ENCODE measurements at regions not wholly inside any gene's neighbourhood (a gene's known extent, or its start where the extent isn't known, plus 50 kb on each side); places are given as distances from the start of the nearest gene placed in this dataset.
A peak's percentile ranks its signal among the peaks of the same experiment; 100 is the strongest.

DNA sequence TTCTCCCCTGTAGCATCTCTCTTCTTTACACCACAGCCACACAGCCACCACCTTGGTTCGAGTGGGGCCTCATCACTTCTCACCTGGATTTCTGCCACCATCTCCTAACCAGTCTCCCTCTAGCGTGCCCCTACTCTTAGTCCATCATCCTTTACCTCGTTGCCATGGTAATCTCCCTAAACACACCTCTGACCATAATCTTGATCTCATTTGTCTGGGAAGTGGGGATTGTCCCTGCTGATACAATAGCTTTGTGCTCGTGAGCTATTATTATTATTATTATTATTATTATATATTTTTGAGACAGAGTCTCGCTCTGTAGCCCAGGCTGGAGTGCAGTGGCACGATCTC, 76.5 kb upstream of the HSPA9 start:
- intact Hi-C loops (cut with DNase I): no loop called here
- no peak for DNase-seq

DNA sequence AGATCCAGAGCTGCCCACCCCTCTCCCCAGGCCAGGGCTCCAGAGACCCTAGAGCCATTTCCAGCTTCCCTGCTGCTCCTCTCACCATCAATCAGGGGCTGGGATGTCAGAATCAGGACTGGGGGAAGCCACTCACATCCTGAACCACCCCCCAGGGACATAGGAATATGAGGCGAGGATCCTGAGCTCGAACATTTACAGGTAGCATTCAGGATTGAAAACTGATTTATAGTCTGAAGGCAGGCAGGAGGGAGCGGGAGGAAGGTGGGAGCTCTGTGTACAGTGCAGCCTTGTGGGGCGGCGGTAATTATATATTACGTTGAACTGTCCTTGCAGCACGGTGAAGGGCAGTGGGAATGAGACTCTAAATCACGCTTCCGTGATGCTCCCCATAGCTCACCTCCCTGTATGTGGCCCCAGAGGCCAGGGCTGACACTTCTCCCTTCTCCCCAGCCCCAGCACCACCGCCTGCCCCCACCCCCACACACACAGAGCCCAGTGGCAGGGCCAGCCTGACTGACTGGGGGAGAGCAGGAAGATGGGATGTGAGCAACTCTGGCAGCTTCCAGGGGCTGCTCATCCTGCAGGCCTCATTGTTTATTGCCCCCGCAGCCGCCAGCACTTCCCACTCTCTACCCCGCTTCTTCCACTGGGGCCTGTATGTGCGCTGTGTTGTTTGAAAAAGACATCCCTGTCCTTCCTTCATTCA, 76.0 kb upstream of the HSPA9 start:
- DNase-seq: no peak
- intact Hi-C loops (cut with DNase I): no loop called here

DNA sequence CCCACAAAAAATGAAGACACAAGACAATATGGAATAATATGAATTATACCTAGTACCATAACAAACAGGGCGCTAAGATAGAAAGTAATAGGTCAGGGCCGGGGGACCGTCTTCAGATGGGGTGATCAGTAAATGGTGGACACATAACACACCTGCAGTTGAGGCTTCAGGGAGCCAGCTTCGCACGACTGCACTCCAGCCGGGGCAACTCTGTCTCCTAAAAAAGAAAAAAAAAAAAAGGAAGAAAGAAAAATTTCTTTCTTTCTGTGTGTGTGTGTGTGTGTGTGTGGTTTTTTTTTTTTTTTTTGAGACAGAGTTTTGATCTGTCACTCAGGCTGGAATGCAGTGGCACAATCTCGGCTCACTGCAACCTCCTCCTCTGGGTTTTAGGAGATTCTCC, 75.0 kb upstream of the HSPA9 start:
- intact Hi-C loops (cut with DNase I): no loop called here
- no peak for DNase-seq

DNA sequence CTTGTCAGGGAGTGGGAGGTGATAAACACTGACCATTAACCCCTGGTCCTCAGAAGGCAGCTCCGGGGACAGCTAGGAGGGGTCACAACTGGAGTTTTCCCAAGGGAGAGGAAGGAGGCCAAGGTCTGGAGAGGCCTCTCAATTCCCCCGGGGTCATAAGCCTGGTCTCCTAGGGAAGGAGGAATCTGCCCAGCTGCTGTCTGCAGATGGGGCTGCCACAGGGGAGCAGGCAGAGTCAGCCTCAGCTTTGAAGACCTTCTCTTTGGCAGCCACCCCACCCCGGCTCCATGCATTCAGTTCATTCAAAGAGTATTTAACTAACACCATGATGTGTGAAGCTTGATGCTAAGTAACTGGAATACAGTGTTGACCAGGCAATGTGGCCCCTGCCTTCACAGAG, 74.6 kb upstream of the HSPA9 start:
- no peak for DNase-seq
- intact Hi-C loops (cut with DNase I): loop anchor here (10.0 kb wide), 1 partner anchor 615 kb away; no protein-coding TSS in a partner anchor

DNA sequence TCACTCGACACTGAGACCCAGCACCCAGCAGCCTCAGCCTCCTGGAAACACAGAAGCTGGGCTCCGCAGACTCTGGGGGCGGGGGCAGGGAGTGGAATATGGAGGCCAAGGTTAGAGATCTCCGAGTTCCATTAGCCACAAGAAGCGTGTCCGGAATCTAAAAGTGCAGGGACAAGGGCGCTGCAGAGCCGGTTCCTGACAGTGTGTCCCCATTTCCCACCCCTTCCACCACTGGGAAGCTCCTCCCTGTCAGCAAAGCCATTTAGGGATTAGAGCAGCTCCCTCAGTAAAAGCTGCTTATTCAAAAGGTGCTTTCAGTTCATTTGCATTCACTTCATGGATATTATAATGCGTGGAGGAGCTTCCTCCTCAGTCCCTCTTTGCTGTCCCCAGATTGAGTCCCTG, 74.1 kb upstream of the HSPA9 start:
- peak in 38 of 42 donors; percentile 22 to 83 (median 52) for DNase-seq
- intact Hi-C loops (cut with DNase I): loop anchor here (10.0 kb wide), 1 partner anchor 615 kb away; no protein-coding TSS in a partner anchor

DNA sequence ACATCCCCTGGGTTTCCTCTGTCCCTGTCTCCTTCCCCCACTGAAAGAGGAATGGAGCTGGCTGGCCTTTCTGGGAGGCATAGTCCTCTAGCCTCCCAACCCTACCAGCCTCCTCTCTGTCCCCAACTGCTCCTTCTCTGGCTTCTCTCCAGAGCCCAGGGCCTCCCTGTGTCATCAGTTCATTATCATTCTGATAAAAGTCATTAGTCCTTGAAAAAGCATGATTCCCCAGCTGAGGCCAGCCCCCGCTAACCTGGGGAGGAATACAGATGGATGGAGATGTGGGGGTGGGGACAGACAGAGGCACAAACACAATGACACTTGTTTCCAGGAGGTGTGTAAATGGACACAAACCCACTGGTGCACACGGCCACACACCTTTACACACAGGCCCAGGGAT, 73.6 kb upstream of the HSPA9 start:
- intact Hi-C loops (cut with DNase I): loop anchor here (10.0 kb wide), 1 partner anchor 616 kb away; no protein-coding TSS in a partner anchor
- DNase-seq: no peak

DNA sequence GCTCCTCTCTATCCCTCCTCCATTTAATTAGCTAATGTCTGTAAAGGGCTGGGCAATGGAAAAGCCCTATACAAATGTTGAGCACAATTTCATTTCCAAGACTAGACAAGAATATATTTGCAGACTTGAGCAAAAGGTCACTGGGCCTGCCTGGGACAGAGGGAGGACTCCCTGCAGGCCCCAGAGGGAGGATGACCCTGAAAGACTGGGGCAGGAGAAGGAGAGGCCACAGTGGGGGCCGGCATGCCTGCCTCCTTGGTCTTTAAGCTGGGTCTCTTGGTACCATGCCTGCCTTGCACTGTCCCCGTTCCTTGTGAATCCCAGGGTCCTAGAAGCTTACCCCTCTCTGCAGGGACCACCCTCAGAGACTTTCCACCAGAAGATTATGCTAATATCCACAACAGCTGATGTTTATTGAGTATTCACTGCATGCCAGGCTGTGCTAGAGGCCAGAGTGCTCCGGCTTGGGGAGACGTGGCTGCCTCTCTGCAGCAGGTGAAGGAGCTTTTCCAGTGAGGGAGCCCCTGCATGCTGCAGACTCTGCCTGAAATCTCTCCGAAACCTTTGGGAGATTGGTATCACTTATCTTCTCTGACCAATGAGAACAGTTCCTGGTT, 72.7 kb upstream of the HSPA9 start:
- DNase-seq: no peak
- intact Hi-C loops (cut with DNase I): loop anchor here (10.0 kb wide), 1 partner anchor 617 kb away; no protein-coding TSS in a partner anchor

DNA sequence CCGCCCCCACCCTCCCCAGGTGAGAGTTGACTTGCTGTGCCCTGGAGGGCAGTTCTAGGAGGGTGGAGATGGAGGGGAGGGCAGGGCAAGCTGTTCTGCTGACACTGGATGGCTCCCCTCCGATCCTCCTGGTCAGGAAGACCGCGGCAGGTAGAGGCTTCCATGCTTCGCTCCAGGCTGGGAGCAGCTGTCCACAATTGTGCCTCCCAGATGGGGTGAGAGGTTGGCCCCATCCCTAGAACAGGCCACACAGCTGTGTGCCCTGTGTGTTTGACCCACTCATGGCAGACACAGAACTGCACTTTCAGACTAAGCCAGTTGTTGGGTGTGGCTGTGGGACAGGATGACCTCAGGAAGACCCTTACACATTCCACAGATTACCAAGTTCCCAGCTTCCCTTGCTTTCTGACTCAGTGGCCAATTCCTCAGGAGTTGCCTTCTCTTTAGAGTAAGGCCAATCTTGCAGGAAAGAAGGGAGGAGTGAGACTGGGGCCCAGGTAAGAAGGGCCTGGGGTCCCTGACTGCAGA, 72.1 kb upstream of the HSPA9 start:
- no peak for DNase-seq
- intact Hi-C loops (cut with DNase I): loop anchor here (10.0 kb wide), 1 partner anchor 617 kb away; no protein-coding TSS in a partner anchor

DNA sequence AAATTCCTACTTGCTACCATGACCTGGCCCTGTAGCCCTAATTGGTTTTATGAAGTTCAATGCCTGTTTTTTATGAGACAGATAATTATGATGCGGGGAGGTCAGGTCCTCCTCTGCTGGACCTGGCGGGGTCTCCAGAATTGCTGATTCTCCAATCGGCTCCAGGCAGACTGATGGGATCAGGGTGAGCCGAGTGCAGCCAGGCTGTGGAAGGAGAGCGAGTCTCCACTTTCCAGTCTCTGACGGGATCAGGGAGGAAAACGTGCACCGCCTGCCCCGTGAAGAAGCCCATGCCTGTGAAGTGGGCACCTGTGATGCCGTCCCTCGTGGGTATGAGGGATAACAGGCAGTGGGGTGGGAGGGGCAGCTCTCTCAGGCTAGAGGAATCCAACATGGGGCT, 71.5 kb upstream of the HSPA9 start:
- DNase-seq: no peak

DNA sequence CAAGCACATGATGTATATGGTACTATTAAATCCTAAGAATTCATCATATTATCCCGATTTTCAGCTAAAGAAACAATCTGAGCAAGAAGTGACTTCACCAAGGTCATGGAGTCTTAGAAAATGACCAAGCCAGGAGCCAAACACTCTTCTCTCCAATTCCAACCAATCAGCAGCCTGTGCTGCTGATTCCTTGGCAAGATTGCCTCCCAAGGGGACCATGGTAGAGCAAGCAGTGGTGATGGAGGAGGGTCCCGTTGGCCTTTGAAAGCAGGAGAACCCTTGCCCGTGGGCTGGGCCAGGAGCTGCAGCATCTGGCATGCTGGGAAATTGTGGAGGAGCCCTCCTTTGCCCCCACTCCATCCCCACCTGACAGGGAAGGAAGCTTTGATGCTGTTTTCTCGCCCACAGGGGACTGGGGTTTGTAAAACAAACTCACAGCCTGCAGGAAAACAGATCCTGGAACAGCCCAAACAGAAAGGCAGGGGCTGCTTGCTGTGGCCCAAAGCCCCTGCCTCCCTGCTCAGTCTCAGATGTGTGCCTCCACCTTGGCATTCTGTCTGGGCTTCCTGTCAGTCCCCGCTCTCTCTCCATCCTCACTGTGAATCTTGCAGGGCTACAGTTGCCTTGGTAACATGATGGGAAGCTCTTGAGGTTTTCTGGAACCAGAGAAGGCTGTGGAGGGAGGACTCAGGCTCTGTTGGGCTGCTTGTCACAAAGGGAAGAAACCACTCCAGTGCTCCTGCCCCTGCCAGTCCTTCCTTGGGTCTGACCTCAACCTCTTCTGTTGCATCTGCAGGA, 70.8 kb upstream of the HSPA9 start:
- intact Hi-C loops (cut with DNase I): loop anchor here (10.0 kb wide), 1 partner anchor 619 kb away; no protein-coding TSS in a partner anchor

More for the DNA sequence above, 71.5 kb upstream of the HSPA9 start:
- intact Hi-C loops (cut with DNase I): loop anchor here (10.0 kb wide), 1 partner anchor 618 kb away; no protein-coding TSS in a partner anchor

DNA sequence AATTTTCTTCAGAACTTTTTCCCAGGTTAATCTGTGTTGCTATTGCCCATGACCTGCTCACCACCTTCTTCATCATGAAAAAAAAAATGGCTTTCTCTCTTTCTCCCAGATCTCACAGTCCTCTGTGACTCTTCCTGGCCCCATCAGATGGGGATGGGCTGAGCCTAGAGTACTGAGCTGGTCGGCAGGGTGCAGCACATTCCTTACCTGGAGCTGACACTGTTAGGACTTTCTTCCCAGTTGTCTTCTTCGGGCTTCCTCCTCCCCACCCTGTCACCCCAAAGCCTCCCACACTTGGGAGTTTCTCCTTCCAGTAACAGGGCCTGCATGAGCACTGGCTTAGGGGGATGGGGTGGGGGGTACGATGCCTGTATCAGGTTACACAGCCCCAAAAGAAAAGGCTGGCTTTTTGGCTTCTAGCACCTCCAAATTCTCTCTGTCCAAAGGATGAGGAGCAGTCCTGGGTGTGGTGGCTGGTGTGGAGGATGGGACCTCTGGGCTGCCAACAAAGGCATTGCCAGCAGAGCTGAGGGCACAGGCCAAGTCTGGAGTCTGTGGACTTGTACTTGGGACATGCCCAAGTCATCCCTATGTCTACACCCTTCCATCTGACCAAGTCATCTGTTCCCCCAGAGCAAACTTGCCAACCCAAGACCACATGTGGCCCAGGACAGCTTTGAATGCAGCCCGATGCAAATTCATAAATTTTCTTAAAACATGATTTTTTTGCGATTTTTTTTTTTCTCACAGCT, 68.0 kb upstream of the HSPA9 start:
- DNase-seq: no peak
- intact Hi-C loops (cut with DNase I): loop anchor here (10.0 kb wide), 1 partner anchor 622 kb away; no protein-coding TSS in a partner anchor

More for the DNA sequence above, 70.8 kb upstream of the HSPA9 start:
- peak in 14 of 42 donors; percentile 35 to 81 (median 54) for DNase-seq

DNA sequence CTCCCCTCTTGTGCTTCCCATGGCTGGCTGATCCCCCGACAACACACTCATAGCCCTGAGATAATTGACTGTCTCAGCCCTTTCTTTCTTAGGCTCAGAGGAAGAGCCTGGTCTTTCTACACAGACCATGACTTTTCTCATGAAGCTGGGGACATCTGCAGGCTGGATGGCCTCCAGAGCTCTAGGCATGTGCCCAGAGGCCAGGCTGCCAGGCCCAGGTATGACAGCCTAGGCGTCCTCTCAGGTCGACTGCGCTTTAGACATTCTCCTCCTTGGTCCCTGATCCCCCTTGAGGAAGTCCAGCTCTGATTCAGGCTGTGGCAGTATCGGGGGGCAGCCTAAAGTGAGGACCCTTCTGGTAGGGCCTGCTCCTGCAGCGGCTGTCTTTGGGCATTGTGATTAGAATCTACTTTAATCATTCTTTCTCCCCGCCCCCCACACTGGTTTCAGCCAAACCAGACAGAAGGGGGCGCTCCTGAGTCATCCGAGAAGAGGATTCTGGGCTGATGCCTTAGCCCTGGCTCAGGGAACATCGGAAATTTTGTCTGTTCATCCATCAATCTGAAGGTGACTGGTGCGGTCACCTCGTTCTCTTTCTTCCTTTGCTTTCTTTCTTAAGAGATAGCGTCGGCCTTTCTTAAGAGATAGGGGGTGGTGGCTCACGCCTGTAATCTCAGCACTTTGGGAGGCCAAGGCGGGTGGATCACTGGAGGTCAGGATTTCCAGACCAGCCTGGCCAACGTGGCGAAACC, 66.5 kb upstream of the HSPA9 start:
- intact Hi-C loops (cut with DNase I): loop anchor here (10.0 kb wide), 1 partner anchor 623 kb away; no protein-coding TSS in a partner anchor
- peak; percentile 64 to 94 (median 84) for DNase-seq

DNA sequence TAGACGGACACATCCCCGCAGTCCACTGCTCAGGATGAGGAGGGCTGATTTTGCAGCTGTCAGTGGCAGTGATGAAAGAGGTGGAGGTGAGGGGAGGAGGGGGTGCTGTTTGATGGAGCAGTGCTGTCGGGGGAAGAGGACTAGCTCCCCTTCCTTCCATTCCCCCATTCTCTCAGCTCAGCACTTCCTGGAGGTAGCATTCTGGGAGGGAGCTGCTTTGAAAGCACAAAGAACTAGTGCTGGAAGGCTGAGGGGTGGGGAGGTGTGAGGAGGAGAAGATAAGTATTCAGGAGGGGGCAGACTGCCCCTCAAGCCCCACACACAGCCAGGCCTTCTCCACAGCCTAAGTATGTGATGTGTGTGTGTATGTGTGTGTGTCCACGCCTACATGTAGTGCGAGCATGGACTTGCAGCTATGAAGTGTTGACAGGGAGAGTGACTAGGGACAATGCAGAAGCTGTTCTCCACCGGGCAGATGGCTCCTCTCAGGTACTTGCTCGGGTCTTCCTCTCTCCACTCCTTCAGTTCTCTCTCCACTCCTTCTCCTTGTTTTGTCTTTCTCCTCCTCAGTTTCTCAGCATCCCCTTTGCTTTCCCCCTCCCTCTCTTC, 65.5 kb upstream of the HSPA9 start:
- DNase-seq: no peak
- intact Hi-C loops (cut with DNase I): loop anchor here (10.0 kb wide), 1 partner anchor 624 kb away; no protein-coding TSS in a partner anchor

DNA sequence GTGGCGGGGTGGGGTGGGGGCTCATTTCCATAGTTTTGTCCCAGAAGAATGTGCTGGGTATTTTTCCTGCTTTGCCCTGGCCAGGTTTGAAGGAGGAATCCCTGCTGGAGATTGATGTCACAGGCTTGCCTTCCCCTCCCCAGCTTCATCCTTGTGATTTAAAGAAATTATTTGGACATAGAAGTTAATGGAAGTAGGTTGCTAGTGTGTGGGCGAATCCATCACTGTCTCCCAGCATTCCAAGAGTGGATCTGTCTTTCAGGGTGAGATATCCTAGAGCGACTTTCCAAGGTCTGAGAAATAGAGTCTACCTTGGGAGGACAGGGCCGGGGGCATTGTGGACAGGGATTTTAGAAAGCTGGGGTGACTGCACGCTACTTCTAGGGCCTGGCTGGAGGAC, 64.9 kb upstream of the HSPA9 start:
- intact Hi-C loops (cut with DNase I): loop anchor here (10.0 kb wide), 1 partner anchor 625 kb away; no protein-coding TSS in a partner anchor
- DNase-seq: peak in 2 of 42 donors; percentile 54 to 60

DNA sequence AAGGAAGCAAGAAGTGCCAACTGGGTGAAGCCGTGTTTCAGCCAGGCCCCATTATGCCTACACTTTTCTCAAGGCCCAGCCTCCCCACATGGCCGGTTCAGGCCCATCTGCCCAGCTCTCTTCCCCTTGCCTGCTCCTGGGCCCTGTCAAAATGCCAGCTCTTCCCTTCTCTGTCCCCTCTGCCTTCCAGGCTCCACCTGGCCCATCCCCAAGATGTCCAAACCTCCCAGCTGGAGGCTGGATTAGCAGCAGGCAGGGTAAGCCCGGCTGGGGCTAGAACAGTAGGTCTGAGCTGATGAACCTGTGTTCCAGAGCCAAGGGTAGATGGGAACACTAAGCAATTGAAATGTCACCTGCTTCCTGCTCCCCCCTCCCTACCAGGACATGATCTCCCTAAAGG, 64.1 kb upstream of the HSPA9 start:
- DNase-seq: no peak
- intact Hi-C loops (cut with DNase I): no loop called here

DNA sequence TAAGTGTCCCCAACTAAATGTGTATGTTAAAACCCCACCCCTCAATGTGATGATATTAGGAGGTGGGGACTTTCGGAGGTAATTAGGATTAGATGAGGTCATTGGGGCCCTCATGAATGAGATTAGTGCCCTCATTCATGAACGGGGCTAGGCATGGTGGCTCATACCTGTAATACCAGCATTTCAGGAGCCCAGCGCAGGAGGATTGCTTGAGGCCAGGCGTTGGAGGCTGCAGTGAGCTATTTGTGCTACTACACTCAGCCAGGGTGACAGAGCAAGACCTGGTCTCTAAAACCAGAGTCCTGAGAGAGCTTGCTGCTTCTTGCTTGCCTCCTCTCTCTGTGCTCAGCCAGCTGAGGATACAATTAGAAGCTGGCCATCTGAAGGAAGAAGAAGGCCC, 62.1 kb upstream of the HSPA9 start:
- DNase-seq: peak in 1 of 42 donors; percentile 13
- intact Hi-C loops (cut with DNase I): no loop called here

DNA sequence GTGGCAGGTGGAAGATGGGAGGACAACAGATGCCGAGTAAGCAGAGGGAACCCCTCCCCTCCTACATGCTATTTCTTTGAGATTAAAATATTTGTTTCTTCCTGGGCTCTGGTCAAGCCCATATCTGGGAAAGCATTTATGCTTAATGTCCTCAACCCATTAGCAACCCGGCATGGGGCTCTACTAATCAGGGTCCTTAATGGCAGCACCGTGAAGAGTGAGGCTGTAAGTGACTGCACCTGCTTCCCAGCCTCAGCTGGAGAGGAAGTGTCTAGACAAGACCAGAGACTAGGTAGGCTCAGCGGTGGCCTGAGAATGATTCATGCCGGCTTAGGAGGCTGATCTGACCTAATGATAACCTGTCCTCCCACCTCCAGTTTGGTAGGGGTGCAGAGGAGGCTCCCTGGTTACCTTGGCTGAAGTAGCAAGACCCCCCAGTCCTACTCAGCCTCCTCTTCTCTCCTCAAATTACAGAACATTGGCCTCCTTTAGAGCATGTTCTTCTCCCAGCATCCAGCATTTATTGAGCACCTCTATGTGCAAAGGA, 61.3 kb upstream of the HSPA9 start:
- intact Hi-C loops (cut with DNase I): no loop called here
- DNase-seq: peak in 1 of 42 donors; percentile 9
